H1 (cell line): ENCODE measurements at regions not wholly inside any gene's neighbourhood (a gene's known extent, or its start where the extent isn't known, plus 50 kb on each side); places are given as distances from the start of the nearest gene placed in this dataset.

Experiments used
- CTCF ChIA-PET: fragments of 300-600 bp; sonication (Branson Sonifier 250); formaldehyde crosslinking; loops from one replicate; lab custom pipeline; 2021; ENCODE audit not compliant: partially characterized antibody; lab: Charles Lee
- POLR2A ChIA-PET: fragments of 300-600 bp; sonication (Branson Sonifier 250); formaldehyde crosslinking; loops from one replicate; lab custom pipeline; 2021; ENCODE audit warnings: inconsistent platforms; ENCODE audit not compliant: partially characterized antibody; lab: Charles Lee
- DNase-seq, 2 experiments: peaks; one replicate each; pipeline versions ENCODE4 v3.0.0 to v3.0.0-alpha.2; 2010 to 2022; ENCODE audit warnings: low spot score in 2 of 2, low read depth in 1 of 2, mixed read lengths in 1 of 2
- FAIRE-seq: peaks from 2 replicates; lab custom pipeline; 2011; peaks lifted over from hg19 to GRCh38; lab: Jason Lieb, UNC
- H2AFZ ChIP-seq: 2 replicates; pipeline ENCODE4 v1.8.1; 2012; ENCODE audit warnings: low read length, inconsistent platforms
- H2AK5ac ChIP-seq: 2 replicates; pipeline ENCODE4 v1.6.1; 2013; ENCODE audit warnings: low read depth, low read length
- H2BK120ac ChIP-seq: replicated peaks from 2 replicates; pipeline ENCODE3; 2013; ENCODE audit warnings: low read depth, low read length, inconsistent platforms
- H2BK12ac ChIP-seq: 2 replicates; pipeline ENCODE4 v1.6.1; 2013; ENCODE audit warnings: low read depth, low read length
- H2BK15ac ChIP-seq: 2 replicates; pipeline ENCODE4 v1.6.1; 2013; ENCODE audit warnings: low read length
- H2BK20ac ChIP-seq: 2 replicates; pipeline ENCODE4 v1.6.1; 2013; ENCODE audit warnings: low read length
- H2BK5ac ChIP-seq: 2 replicates; pipeline ENCODE4 v1.6.1; 2013; ENCODE audit warnings: low read depth, low read length
- H3K14ac ChIP-seq: 2 replicates; pipeline ENCODE4 v1.6.1; 2013; ENCODE audit warnings: inconsistent platforms; ENCODE audit not compliant: insufficient read length
- H3K18ac ChIP-seq: 2 replicates; pipeline ENCODE4 v1.6.1; 2013; ENCODE audit warnings: low read length; ENCODE audit errors: extremely low read depth
- H3K23ac ChIP-seq: 2 replicates; pipeline ENCODE4 v1.6.1; 2013; ENCODE audit warnings: inconsistent platforms; ENCODE audit not compliant: insufficient read length
- H3K23me2 ChIP-seq: 2 replicates; pipeline ENCODE4 v1.6.1; 2013; ENCODE audit warnings: low read depth, low read length
- H3K27ac ChIP-seq: 2 replicates; pipeline ENCODE4 v1.6.1; 2011; ENCODE audit warnings: low read depth, low read length, inconsistent platforms
- H3K27me3 ChIP-seq, 4 experiments: replicated peaks in 1 of 4; 1 replicate in 1 of 4; 2 replicates in 3 of 4; pipeline versions ENCODE4 v1.6.1 to v1.8.1; 2011 to 2013; ENCODE audit warnings: low read length in 3 of 4, mild to moderate bottlenecking in 3 of 4, inconsistent platforms in 2 of 4, mixed read lengths in 2 of 4, moderate library complexity in 1 of 4; ENCODE audit not compliant: control insufficient read depth in 3 of 4, insufficient read depth in 3 of 4; ENCODE audit errors: extremely low read depth in 1 of 4
- H3K36me3 ChIP-seq, 4 experiments: 2 replicates each; pipeline versions ENCODE4 v1.6.1 to v1.8.1; 2011 to 2013; ENCODE audit warnings: mild to moderate bottlenecking in 4 of 4, low read length in 3 of 4, moderate library complexity in 2 of 4, control low read depth in 1 of 4, inconsistent platforms in 1 of 4; ENCODE audit not compliant: insufficient read depth in 4 of 4, control insufficient read depth in 2 of 4
- H3K4ac ChIP-seq: replicated peaks from 2 replicates; pipeline ENCODE3; 2013; ENCODE audit warnings: low read length, low read depth, mixed read lengths, inconsistent platforms; ENCODE audit not compliant: insufficient read length
- H3K4me1 ChIP-seq, 4 experiments: replicated peaks in 1 of 4; 1 replicate in 1 of 4; 2 replicates in 3 of 4; pipeline versions ENCODE4 v1.6.1 to v1.8.1; 2011 to 2013; ENCODE audit warnings: low read length in 3 of 4, inconsistent platforms in 2 of 4, mixed read lengths in 1 of 4; ENCODE audit not compliant: insufficient read depth in 4 of 4, control insufficient read depth in 3 of 4
- H3K4me2 ChIP-seq, 2 experiments: 2 replicates each; pipeline versions ENCODE4 v1.6.1 to v1.8.1; 2011 to 2013; ENCODE audit warnings: low read depth in 2 of 2, low read length in 2 of 2, control low read depth in 1 of 2, inconsistent platforms in 1 of 2, mild to moderate bottlenecking in 1 of 2; ENCODE audit not compliant: insufficient read depth in 1 of 2
- H3K4me3 ChIP-seq, 4 experiments: fragments of 200-600, 300-600 bp in 1 of 4; sonication (generic), shearing (Covaris generic), sonication (Bioruptor Twin) in 1 of 4; 2 replicates each; pipeline versions ENCODE4 v1.5.1 to v1.8.1; 2011 to 2016; ENCODE audit warnings: low read length in 4 of 4, low read depth in 3 of 4, control low read depth in 2 of 4, inconsistent platforms in 2 of 4, mild to moderate bottlenecking in 2 of 4, mixed read lengths in 1 of 4, moderate library complexity in 1 of 4; ENCODE audit not compliant: insufficient read depth in 2 of 4; ENCODE audit errors: extremely low read depth in 1 of 4
- H3K56ac ChIP-seq: replicated peaks from 2 replicates; pipeline ENCODE3; 2013; ENCODE audit warnings: low read depth, mild to moderate bottlenecking, mixed read lengths, low read length, inconsistent platforms; ENCODE audit not compliant: insufficient read length
- H3K79me1 ChIP-seq: 2 replicates; pipeline ENCODE4 v1.6.1; 2013; ENCODE audit warnings: low read depth, low read length, control low read depth
- H3K79me2 ChIP-seq, 2 experiments: 2 replicates each; pipeline versions ENCODE4 v1.6.1 to v1.8.1; 2012 to 2013; ENCODE audit warnings: low read length in 2 of 2, mild to moderate bottlenecking in 2 of 2, inconsistent platforms in 1 of 2; ENCODE audit not compliant: insufficient read depth in 2 of 2, control insufficient read depth in 1 of 2
- H3K9ac ChIP-seq, 4 experiments: replicated peaks in 1 of 4; 1 replicate in 1 of 4; 2 replicates in 3 of 4; pipeline versions ENCODE4 v1.6.1 to v1.8.1; 2011 to 2013; ENCODE audit warnings: low read depth in 3 of 4, low read length in 3 of 4, control low read depth in 2 of 4, mild to moderate bottlenecking in 2 of 4, moderate library complexity in 2 of 4, inconsistent platforms in 1 of 4; ENCODE audit errors: extremely low read depth in 1 of 4
- H3K9me3 ChIP-seq, 2 experiments: 2 replicates each; pipeline versions ENCODE4 v1.6.1 to v1.8.1; 2012 to 2013; ENCODE audit warnings: mild to moderate bottlenecking in 2 of 2, moderate library complexity in 2 of 2, control low read depth in 1 of 2, inconsistent platforms in 1 of 2, low read depth in 1 of 2, low read length in 1 of 2, mixed read lengths in 1 of 2; ENCODE audit not compliant: insufficient read depth in 2 of 2
- H4K20me1 ChIP-seq, 2 experiments: replicated peaks in 1 of 2; 2 replicates each; pipeline versions ENCODE3 to v1.8.1; 2011 to 2013; ENCODE audit warnings: inconsistent platforms in 2 of 2, low read length in 2 of 2, mild to moderate bottlenecking in 1 of 2; ENCODE audit not compliant: insufficient read depth in 2 of 2, control insufficient read depth in 1 of 2
- H4K5ac ChIP-seq: 2 replicates; pipeline ENCODE4 v1.6.1; 2013; ENCODE audit warnings: low read length, low read depth, mixed read lengths, inconsistent platforms; ENCODE audit not compliant: insufficient read length
- H4K8ac ChIP-seq: 2 replicates; pipeline ENCODE4 v1.8.0; 2013; ENCODE audit warnings: mild to moderate bottlenecking, moderate library complexity, low read length, inconsistent platforms; ENCODE audit not compliant: insufficient read depth; ENCODE audit errors: extremely low read depth
- H4K91ac ChIP-seq: replicated peaks from 2 replicates; pipeline ENCODE3; 2013; ENCODE audit warnings: low read length, mixed read lengths, inconsistent platforms; ENCODE audit not compliant: insufficient read length
- GTF2F1 ChIP-seq: IDR thresholded peaks from 2 replicates; pipeline ENCODE4 v1.6.1; 2012; ENCODE audit warnings: low read depth, low read length, improper control_type of control experiment, borderline replicate concordance
- POLR2AphosphoS5 ChIP-seq: IDR thresholded peaks from 2 replicates; pipeline ENCODE4 v1.6.1; 2011; ENCODE audit warnings: low read depth, low read length
- RFX5 ChIP-seq: IDR thresholded peaks from 2 replicates; pipeline ENCODE4 v1.6.1; 2011; ENCODE audit warnings: low read depth, low read length, improper control_type of control experiment, borderline replicate concordance
- SRF ChIP-seq: IDR thresholded peaks from 2 replicates; pipeline ENCODE4 v1.6.1; 2011; ENCODE audit warnings: mild to moderate bottlenecking, low read depth, low read length, moderate library complexity
- WGBS, 2 experiments: shearing (Covaris generic) in 1 of 2; methylation state at CpG; one replicate each; pipeline versions ENCODE4 v1.1.6 to v1.1.7; 2013 to 2015; ENCODE audit warnings: low lambda C conversion rate in 2 of 2, mixed read lengths in 2 of 2, inconsistent platforms in 1 of 2, low coverage in 1 of 2, missing lambda C conversion rate in 1 of 2; ENCODE audit not compliant: insufficient replicate concordance in 2 of 2, insufficient coverage in 1 of 2, insufficient read length in 1 of 2; ENCODE audit errors: extremely low coverage in 1 of 2, missing lambda C conversion rate in 1 of 2; 5-methylcytosine and 5-hydroxymethylcytosine counted together

- H3K14ac ChIP-seq: no peak overlapping the region
- POLR2A ChIA-PET: no interaction called here
- no peak for FAIRE-seq
These were observed 139.5 kb downstream of the KCNRG start for GRCh38 chr13:50154697-50155096.

More at GRCh38 chr13:50154697-50155096, 139.5 kb downstream of the KCNRG start:
- Histone ChIP-seq H2AFZ (no peak overlapping the region), H3K79me1 (no peaks in the 10 kb centered on the region), H3K4me1 (peaks cover 0 to 6% (median 4%) of the 10 kb centered on the region in 4 experiments; a peak in 2 of 7 replicates), H4K20me1 (no peaks in the 10 kb centered on the region), H2BK120ac (no peak overlapping the region), H3K4me3 (no peak overlapping the region), H3K23me2 (no peaks in the 10 kb centered on the region; the same call in 1 of the 2 replicates), H2BK20ac (no peak overlapping the region), H3K18ac (no peak overlapping the region), H3K56ac (no peak overlapping the region), H4K5ac (no peak overlapping the region), H3K23ac (no peak overlapping the region), H4K91ac (no peak overlapping the region), H2BK12ac (no peak overlapping the region), H3K4me2 (no peak overlapping the region), H2BK15ac (no peak overlapping the region), H3K27ac (no peak overlapping the region), H3K9ac (no peak overlapping the region), H3K9me3 (no peaks in the 10 kb centered on the region), H2BK5ac (no peak overlapping the region), H4K8ac (no peak overlapping the region), H3K36me3 (no peaks in the 10 kb centered on the region), H3K27me3 (no peaks in the 10 kb centered on the region), H3K79me2 (no peaks in the 10 kb centered on the region), H2AK5ac (no peak overlapping the region), H3K4ac (no peak overlapping the region)
- TF ChIP-seq RFX5 (no peak), SRF (no peak), POLR2AphosphoS5 (no peak), GTF2F1 (no peak)
- DNase-seq: no peak
- 96% methylated on average over 1 of the region's 1 CpG; no CpG with 5 or more reads in 1 of the 2 experiments for WGBS, 2 experiments
- CTCF ChIA-PET: no interaction called here
